Liver (tissue), 9 donors: ENCODE measurements at regions not wholly inside any gene's neighbourhood (a gene's known extent, or its start where the extent isn't known, plus 50 kb on each side); places are given as distances from the start of the nearest gene placed in this dataset. TPM values are rescaled to one million over a fixed set of nuclear protein-coding genes. Genes with fewer than 3 reads are reported as not detected.

Source experiments
- DNase-seq: peaks from one replicate; pipeline ENCODE4 v3.0.0-alpha.2; 2017; ENCODE audit warnings: low spot score
- H3K27ac ChIP-seq, 2 donors: one replicate each; pipeline ENCODE4 v1.7.0; 2013; ENCODE audit warnings: inconsistent platforms in 2 of 2, low read length in 2 of 2, control low read depth in 1 of 2, low read depth in 1 of 2, mild to moderate bottlenecking in 1 of 2
- H3K27me3 ChIP-seq, 4 donors: one replicate each; pipeline versions ENCODE4 v1.6.1 to v1.7.0; 2013; ENCODE audit warnings: low read length in 3 of 4, inconsistent platforms in 1 of 4, mild to moderate bottlenecking in 1 of 4, moderate library complexity in 1 of 4; ENCODE audit not compliant: control insufficient read depth in 4 of 4, insufficient read depth in 4 of 4
- H3K36me3 ChIP-seq, 4 donors: one replicate each; pipeline versions ENCODE4 v1.6.1 to v1.7.0; 2013; ENCODE audit warnings: low read length in 3 of 4, mild to moderate bottlenecking in 3 of 4, low read depth in 1 of 4, moderate library complexity in 1 of 4; ENCODE audit not compliant: control insufficient read depth in 4 of 4, insufficient read depth in 3 of 4
- H3K4me1 ChIP-seq, 4 donors: one replicate each; pipeline versions ENCODE4 v1.6.1 to v1.7.0; 2013; ENCODE audit warnings: low read length in 3 of 4, mild to moderate bottlenecking in 3 of 4, moderate library complexity in 1 of 4; ENCODE audit not compliant: control insufficient read depth in 4 of 4, insufficient read depth in 4 of 4
- H3K4me3 ChIP-seq, 3 donors: one replicate each; pipeline versions ENCODE4 v1.6.1 to v1.7.0; 2013; ENCODE audit warnings: low read length in 3 of 3, control low read depth in 1 of 3, low read depth in 1 of 3, mild to moderate bottlenecking in 1 of 3
- H3K9ac ChIP-seq, 2 donors: one replicate each; pipeline ENCODE4 v1.7.0; 2013; ENCODE audit warnings: low read length in 2 of 2, mild to moderate bottlenecking in 2 of 2, moderate library complexity in 2 of 2, control low read depth in 1 of 2, low read depth in 1 of 2
- H3K9me3 ChIP-seq, 4 donors: one replicate each; pipeline versions ENCODE4 v1.6.1 to v1.7.0; 2013; ENCODE audit warnings: low read length in 3 of 4; ENCODE audit not compliant: control insufficient read depth in 4 of 4
- ATF3 ChIP-seq: IDR thresholded peaks from 2 replicates; pipeline ENCODE4 v1.6.1; 2016; ENCODE audit warnings: antibody characterized with exemption
- CTCF ChIP-seq: fragments of 150-350 bp; IDR thresholded peaks from 2 replicates; pipeline ENCODE4 v1.5.1; 2017; ENCODE audit warnings: improper control_type of control experiment, low read depth, low read length; ENCODE audit not compliant: missing input control
- EGR1 ChIP-seq, 2 donors: IDR thresholded peaks; 2 replicates each; pipeline ENCODE4 v1.6.1; 2016 to 2018; ENCODE audit warnings: antibody characterized with exemption in 2 of 2, low read depth in 2 of 2
- FOXA2 ChIP-seq: IDR thresholded peaks from 2 replicates; pipeline ENCODE4 v1.6.1; 2016; ENCODE audit warnings: antibody characterized with exemption
- GABPA ChIP-seq, 2 donors: IDR thresholded peaks in 1 of 2; conservative IDR thresholded peaks in 1 of 2; 2 replicates each; pipeline ENCODE4 v1.6.1; 2016; ENCODE audit warnings: antibody characterized with exemption in 2 of 2, mild to moderate bottlenecking in 1 of 2, moderate library complexity in 1 of 2
- HNF4A ChIP-seq, 2 donors: conservative IDR thresholded peaks; 2 replicates each; pipeline ENCODE4 v1.6.1; 2016; ENCODE audit warnings: antibody characterized with exemption in 2 of 2, mild to moderate bottlenecking in 2 of 2
- HNF4G ChIP-seq: IDR thresholded peaks from 2 replicates; pipeline ENCODE4 v1.6.1; 2016; ENCODE audit warnings: antibody characterized with exemption
- JUND ChIP-seq, 2 donors: IDR thresholded peaks; 2 replicates each; pipeline ENCODE4 v1.6.1; 2016; ENCODE audit warnings: antibody characterized with exemption in 2 of 2
- NR2F2 ChIP-seq: IDR thresholded peaks from 2 replicates; pipeline ENCODE4 v1.6.1; 2016; ENCODE audit warnings: antibody characterized with exemption
- RAD21 ChIP-seq, 2 donors: IDR thresholded peaks; 2 replicates each; pipeline ENCODE4 v1.6.1; 2016; ENCODE audit warnings: antibody characterized with exemption in 2 of 2, mild to moderate bottlenecking in 2 of 2
- RXRA ChIP-seq, 2 donors: IDR thresholded peaks; 2 replicates each; pipeline ENCODE4 v1.6.1; 2017 to 2018; ENCODE audit warnings: antibody characterized with exemption in 2 of 2, mild to moderate bottlenecking in 1 of 2
- SP1 ChIP-seq: IDR thresholded peaks from 2 replicates; pipeline ENCODE4 v1.6.1; 2018; ENCODE audit warnings: antibody characterized with exemption, mild to moderate bottlenecking
- ZBTB33 ChIP-seq: IDR thresholded peaks from 2 replicates; pipeline ENCODE4 v1.6.1; 2016; ENCODE audit warnings: antibody characterized with exemption
- WGBS: extraction: QIAGEN DNeasy Blood & Tissue Kit; methylation state at CpG from one replicate; pipeline ENCODE4 v1.1.7; 2013; 5-methylcytosine and 5-hydroxymethylcytosine counted together
- small RNA-seq: library from RNA; depleted of rRNA; stranded (forward); fragments of <200 nt; gene quantifications from one replicate; pipeline ENCODE3, GENCODE V24; 2014
- donor health status: healthy.
- donor health status: healthy.
- donor health status: healthy.
- donor health status: healthy.
- donor health status: healthy.

- no peaks in the 10 kb centered on the region for H3K4me1 ChIP-seq
- H3K4me3 ChIP-seq = no peak overlapping the region
- WGBS = 68% methylated on average over 8 of the region's 8 CpGs
- no peaks in the 10 kb centered on the region for H3K27me3 ChIP-seq
- no peak for DNase-seq
- no peaks in the 10 kb centered on the region for H3K36me3 ChIP-seq
- H3K9ac ChIP-seq = no peak overlapping the region
- peaks cover 0 to 4% (median 2%) of the 10 kb centered on the region in 4 donors for H3K9me3 ChIP-seq
- H3K27ac ChIP-seq = no peak overlapping the region
- TF ChIP-seq RAD21 (IDR thresholded peaks at IDR 0.05) (no peak), SP1 (no peak), CTCF (no peak), NR2F2 (no peak), GABPA (IDR thresholded peaks at IDR 0.05 in 1 of 2, conservative IDR thresholded peaks at IDR 0.05 in 1 of 2) (no peak), ATF3 (no peak), JUND (IDR thresholded peaks at IDR 0.05) (no peak), HNF4A (conservative IDR thresholded peaks at IDR 0.05) (no peak), HNF4G (no peak), ZBTB33 (no peak), FOXA2 (no peak), EGR1 (IDR thresholded peaks at IDR 0.05; ENCODE audit: low read depth in 2 of 2) (no peak), RXRA (IDR thresholded peaks at IDR 0.05) (no peak)
These were observed 50.5 kb upstream of the PWP1 start for GRCh38 chr12:107635139-107635538.

Small RNA genes lying in the stretch of these regions (small RNA-seq; reads per million reads assigned to genes)
- gene RF00284 = not detected
- not detected for gene RNA5SP371
